Neural crest cell (in vitro differentiated cells): ENCODE measurements at regions not wholly inside any gene's neighbourhood (a gene's known extent, or its start where the extent isn't known, plus 50 kb on each side); places are given as distances from the start of the nearest gene placed in this dataset.

Source experiments
- DNase-seq: peaks from one replicate; pipeline ENCODE4 v3.0.0; 2021; ENCODE audit warnings: low read depth, mixed read lengths, low spot score
- H3K27ac Mint-ChIP-seq: one replicate; pipeline ENCODE4 v1.8.0; 2021; ENCODE audit warnings: mild to moderate bottlenecking, mixed read lengths; ENCODE audit not compliant: unreplicated experiment
- H3K27me3 Mint-ChIP-seq: 2 replicates; pipeline ENCODE4 v1.8.0; 2021; ENCODE audit warnings: low read depth, mild to moderate bottlenecking, mixed read lengths
- H3K36me3 Mint-ChIP-seq: 2 replicates; pipeline ENCODE4 v1.8.0; 2021; ENCODE audit warnings: low read depth, mild to moderate bottlenecking, mixed read lengths
- H3K4me1 Mint-ChIP-seq: 2 replicates; pipeline ENCODE4 v1.8.0; 2021; ENCODE audit warnings: mixed read lengths
- H3K4me3 Mint-ChIP-seq: one replicate; pipeline ENCODE4 v1.8.0; 2021; ENCODE audit warnings: mild to moderate bottlenecking, mixed read lengths
- H3K9me3 Mint-ChIP-seq: 2 replicates; pipeline ENCODE4 v1.8.0; 2021; ENCODE audit warnings: mixed read lengths
- TF ChIP-seq, protein P1 (sequence below): fragments of 200-600 bp; sonication (generic); conservative IDR thresholded peaks from 2 replicates; pipeline ENCODE4 v1.5.0; 2021; ENCODE audit warnings: antibody characterized with exemption, mild to moderate bottlenecking

DNA sequence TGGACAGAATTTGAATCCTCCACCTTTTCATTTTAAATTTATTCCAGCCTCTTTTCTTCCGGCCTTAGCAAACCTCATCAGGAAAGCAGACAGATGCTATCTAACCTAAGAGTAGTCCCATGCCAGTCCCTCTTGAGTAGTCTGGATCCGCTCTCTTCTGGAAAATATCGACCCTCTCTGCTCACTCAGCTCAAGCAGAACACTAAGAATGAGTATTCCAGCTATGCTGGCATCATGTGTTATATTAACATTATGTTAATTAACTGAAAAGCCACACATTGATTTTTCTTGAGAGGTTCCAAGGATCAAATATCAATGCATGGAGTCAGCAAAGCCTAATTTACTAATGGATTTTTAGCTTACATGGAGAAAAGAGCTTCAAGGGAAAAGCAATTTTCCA lies 161.4 kb downstream of the ID4 start:
- TF ChIP-seq, protein P1, sequence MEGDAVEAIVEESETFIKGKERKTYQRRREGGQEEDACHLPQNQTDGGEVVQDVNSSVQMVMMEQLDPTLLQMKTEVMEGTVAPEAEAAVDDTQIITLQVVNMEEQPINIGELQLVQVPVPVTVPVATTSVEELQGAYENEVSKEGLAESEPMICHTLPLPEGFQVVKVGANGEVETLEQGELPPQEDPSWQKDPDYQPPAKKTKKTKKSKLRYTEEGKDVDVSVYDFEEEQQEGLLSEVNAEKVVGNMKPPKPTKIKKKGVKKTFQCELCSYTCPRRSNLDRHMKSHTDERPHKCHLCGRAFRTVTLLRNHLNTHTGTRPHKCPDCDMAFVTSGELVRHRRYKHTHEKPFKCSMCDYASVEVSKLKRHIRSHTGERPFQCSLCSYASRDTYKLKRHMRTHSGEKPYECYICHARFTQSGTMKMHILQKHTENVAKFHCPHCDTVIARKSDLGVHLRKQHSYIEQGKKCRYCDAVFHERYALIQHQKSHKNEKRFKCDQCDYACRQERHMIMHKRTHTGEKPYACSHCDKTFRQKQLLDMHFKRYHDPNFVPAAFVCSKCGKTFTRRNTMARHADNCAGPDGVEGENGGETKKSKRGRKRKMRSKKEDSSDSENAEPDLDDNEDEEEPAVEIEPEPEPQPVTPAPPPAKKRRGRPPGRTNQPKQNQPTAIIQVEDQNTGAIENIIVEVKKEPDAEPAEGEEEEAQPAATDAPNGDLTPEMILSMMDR, result no peak
- peaks cover 4% of the 10 kb centered on the region for H3K4me1 Mint-ChIP-seq
- no peak for DNase-seq
- H3K36me3 Mint-ChIP-seq, result no peaks in the 10 kb centered on the region
- no peak overlapping the region for H3K4me3 Mint-ChIP-seq
- peaks cover 10% of the 10 kb centered on the region for H3K27me3 Mint-ChIP-seq
- H3K27ac Mint-ChIP-seq, result no peak overlapping the region
- H3K9me3 Mint-ChIP-seq, result peaks cover 8% of the 10 kb centered on the region

DNA sequence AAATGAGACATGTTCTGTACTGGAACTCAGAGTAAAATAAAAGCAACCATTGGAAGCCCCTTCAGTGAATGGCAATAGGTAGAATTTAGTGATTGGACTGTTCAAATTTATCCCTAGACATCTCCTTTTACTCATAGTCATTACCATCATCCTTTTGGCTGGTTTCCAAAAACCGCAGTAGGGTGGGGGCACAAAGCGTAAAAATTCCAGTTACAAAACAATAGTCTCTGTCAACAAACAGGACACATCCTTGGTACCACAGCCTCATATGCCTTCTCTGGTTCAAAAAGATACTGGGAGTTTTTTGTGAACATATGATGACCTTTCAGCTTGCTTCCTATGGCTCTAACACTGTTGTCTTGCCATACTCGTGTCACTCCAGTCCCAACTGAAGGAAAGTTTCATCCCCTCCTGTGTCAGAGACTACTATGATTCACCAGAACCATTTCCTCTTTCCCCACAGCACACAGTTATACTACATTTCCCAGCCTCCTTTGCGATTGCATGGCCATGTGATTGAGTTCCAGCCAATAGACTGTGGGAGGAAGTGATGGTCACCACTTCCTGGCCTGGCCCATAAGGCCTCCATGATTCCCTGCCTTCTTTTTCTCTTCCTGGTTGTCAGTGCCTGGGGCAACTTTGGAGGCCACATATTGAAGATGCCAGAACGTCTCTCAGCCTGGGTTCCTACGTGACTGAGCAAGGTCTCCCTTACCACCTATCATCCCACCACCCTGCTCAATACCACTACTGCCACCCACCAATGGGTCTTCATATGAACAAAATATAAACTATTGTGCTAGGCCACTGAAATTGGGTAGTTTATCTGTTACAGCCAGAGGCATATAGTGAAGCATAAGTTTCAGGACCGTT lies 162.4 kb downstream of the ID4 start:
- DNase-seq, result no peak
- H3K4me3 Mint-ChIP-seq, result no peak overlapping the region
- peaks cover 4% of the 10 kb centered on the region for H3K4me1 Mint-ChIP-seq
- peaks cover 8% of the 10 kb centered on the region for H3K9me3 Mint-ChIP-seq
- H3K27me3 Mint-ChIP-seq, result peaks cover 7% of the 10 kb centered on the region
- no peak overlapping the region for H3K27ac Mint-ChIP-seq
- TF ChIP-seq, protein P1, result no peak
- no peaks in the 10 kb centered on the region for H3K36me3 Mint-ChIP-seq

DNA sequence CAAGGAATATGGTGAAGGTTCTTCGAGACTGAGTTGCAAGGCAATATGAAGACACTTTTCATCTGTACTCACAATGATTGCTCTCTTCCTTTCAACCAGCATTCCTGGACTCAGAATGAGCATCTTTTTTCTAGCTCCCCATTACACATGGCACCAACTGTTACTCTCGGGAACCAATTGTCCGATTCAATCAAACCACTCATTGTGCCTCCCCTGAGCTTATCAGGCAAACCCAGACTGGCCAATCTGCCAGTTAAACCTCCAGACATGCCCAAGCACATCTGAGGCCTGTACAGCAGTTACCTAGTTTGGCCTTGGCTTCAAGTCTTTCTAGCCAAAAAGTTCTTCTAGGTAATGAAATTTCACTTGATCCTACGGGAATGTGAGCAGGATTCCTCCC lies 164.1 kb downstream of the ID4 start:
- Mint-ChIP-seq H3K9me3 (peaks cover 8% of the 10 kb centered on the region), H3K27ac (no peak overlapping the region), H3K4me3 (no peak overlapping the region), H3K27me3 (no peaks in the 10 kb centered on the region), H3K36me3 (no peaks in the 10 kb centered on the region), H3K4me1 (no peaks in the 10 kb centered on the region)
- no peak for DNase-seq
- TF ChIP-seq, protein P1, result no peak

DNA sequence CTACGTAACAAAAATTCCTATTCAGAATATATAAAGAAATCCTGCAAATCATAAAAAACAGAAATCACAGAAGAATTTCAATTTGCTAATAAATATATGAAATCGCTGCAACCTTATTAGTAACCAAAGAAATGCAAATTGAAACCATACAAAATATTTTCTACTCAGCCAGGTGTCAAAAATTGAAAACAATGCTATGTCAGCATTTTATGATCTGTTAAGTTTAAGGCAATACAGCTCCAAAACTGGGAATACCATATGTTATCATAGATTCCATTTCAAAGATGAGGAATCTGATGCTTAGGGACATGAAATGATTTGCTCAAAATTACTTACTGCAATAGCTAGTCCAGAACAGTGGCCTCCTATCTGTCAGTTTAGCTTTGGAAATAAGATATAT lies 168.9 kb downstream of the ID4 start:
- no peaks in the 10 kb centered on the region for H3K36me3 Mint-ChIP-seq
- DNase-seq, result no peak
- H3K4me3 Mint-ChIP-seq, result no peak overlapping the region
- peaks cover 7% of the 10 kb centered on the region for H3K27me3 Mint-ChIP-seq
- H3K4me1 Mint-ChIP-seq, result peaks cover 22% of the 10 kb centered on the region
- H3K9me3 Mint-ChIP-seq, result peaks cover 3% of the 10 kb centered on the region
- no peak overlapping the region for H3K27ac Mint-ChIP-seq
- TF ChIP-seq, protein P1, result no peak

DNA sequence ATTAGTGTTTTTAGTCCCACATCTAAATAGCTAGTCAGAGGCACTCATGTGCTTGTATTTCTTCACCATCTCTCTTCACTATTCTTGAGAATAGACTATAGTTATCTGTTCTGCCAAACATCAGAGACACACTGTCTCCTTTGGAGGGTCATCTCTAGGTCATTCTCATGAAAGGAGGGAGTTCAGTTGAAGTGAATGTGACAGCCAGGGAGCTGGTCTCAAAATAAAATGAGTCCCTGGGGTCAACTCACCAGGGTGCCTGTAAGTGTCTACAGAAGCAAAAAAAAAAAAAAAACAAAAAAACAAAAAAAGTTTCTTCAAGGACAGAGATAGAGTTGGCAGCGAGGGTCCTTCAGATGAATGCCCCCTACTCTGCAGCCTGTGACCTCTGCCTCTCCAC lies 171.0 kb downstream of the ID4 start:
- H3K4me3 Mint-ChIP-seq, result no peak overlapping the region

More for the DNA sequence above, 171.0 kb downstream of the ID4 start:
- Mint-ChIP-seq H3K27me3 (peaks cover 11% of the 10 kb centered on the region), H3K9me3 (no peaks in the 10 kb centered on the region), H3K4me1 (peaks cover 35% of the 10 kb centered on the region), H3K36me3 (no peaks in the 10 kb centered on the region), H3K27ac (no peak overlapping the region)
- TF ChIP-seq, protein P1, result no peak
- no peak for DNase-seq
